ENCODE measurements at regions not wholly inside any gene's neighbourhood (a gene's known extent, or its start where the extent isn't known, plus 50 kb on each side); places are given as distances from the start of the nearest gene placed in this dataset.

GRCh38 chrX:69278031-69278687 lies 112.9 kb upstream of the PJA1 start:
- H3K9me3 ChIP-seq (ENCODE audit: control insufficient read depth in 1 of 2, insufficient read depth in 1 of 2, low read depth in 1 of 2, low read length in 2 of 2), result no peaks in the 10 kb centered on the region
- no peak overlapping the region for H3K4me2 ChIP-seq (ENCODE audit: low read length)
- no peak overlapping the region for H2AFZ ChIP-seq (ENCODE audit: low read depth, low read length, poor library complexity, severe bottlenecking)
- no peak overlapping the region for H3K9ac ChIP-seq (ENCODE audit: low read length)
- ATAC-seq (no peak), DNase-seq (ENCODE audit: low read depth, low spot score) (no peak)
- H3K36me3 ChIP-seq (ENCODE audit: control insufficient read depth in 1 of 2, insufficient read depth in 2 of 2, low read length in 2 of 2), result no peaks in the 10 kb centered on the region
- no peaks in the 10 kb centered on the region for H4K20me1 ChIP-seq (ENCODE audit: insufficient read depth)
- intact Hi-C loops (cut with micrococcal nuclease), result no loop called here
- no peaks in the 10 kb centered on the region for H3K9me2 ChIP-seq (ENCODE audit: insufficient read depth)
- H3K27me3 ChIP-seq (ENCODE audit: insufficient read depth, low read length), result no peaks in the 10 kb centered on the region
- POLR2A ChIA-PET, result no interaction called here
- RAD21 ChIA-PET (ENCODE audit: low non-redundant PET in 1 of 2, low total read pairs in 2 of 2, uncharacterized antibody in 2 of 2, unreplicated experiment in 2 of 2), result no interaction called here
- no peak overlapping the region for H3K27ac ChIP-seq (ENCODE audit: low read depth, low read length)
- CTCF ChIA-PET, result no interaction called here
- H3K79me2 ChIP-seq (ENCODE audit: insufficient read depth, low read length), result no peaks in the 10 kb centered on the region
- no peaks in the 10 kb centered on the region for H3K4me1 ChIP-seq (ENCODE audit: control insufficient read depth in 1 of 2, insufficient read depth in 2 of 2, low read length in 2 of 2)
- no TSS peak for BruUV-seq (replicated peaks)
- no peak for TF ChIP-seq SRF (IDR thresholded peaks at IDR 0.05; ENCODE audit: low read depth)
- no peak for TF ChIP-seq EZH2phosphoT487 (IDR thresholded peaks at IDR 0.05; ENCODE audit: borderline replicate concordance)
- TF ChIP-seq RAD21 (IDR thresholded peaks at IDR 0.05; ENCODE audit: low read depth), result no peak
- TF ChIP-seq, protein P1, sequence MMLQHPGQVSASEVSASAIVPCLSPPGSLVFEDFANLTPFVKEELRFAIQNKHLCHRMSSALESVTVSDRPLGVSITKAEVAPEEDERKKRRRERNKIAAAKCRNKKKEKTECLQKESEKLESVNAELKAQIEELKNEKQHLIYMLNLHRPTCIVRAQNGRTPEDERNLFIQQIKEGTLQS (IDR thresholded peaks at IDR 0.05), result no peak
- TF ChIP-seq, protein P2, sequence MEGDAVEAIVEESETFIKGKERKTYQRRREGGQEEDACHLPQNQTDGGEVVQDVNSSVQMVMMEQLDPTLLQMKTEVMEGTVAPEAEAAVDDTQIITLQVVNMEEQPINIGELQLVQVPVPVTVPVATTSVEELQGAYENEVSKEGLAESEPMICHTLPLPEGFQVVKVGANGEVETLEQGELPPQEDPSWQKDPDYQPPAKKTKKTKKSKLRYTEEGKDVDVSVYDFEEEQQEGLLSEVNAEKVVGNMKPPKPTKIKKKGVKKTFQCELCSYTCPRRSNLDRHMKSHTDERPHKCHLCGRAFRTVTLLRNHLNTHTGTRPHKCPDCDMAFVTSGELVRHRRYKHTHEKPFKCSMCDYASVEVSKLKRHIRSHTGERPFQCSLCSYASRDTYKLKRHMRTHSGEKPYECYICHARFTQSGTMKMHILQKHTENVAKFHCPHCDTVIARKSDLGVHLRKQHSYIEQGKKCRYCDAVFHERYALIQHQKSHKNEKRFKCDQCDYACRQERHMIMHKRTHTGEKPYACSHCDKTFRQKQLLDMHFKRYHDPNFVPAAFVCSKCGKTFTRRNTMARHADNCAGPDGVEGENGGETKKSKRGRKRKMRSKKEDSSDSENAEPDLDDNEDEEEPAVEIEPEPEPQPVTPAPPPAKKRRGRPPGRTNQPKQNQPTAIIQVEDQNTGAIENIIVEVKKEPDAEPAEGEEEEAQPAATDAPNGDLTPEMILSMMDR (IDR thresholded peaks at IDR 0.05 in 2 of 3, conservative IDR thresholded peaks at IDR 0.05 in 1 of 3; ENCODE audit: borderline replicate concordance in 1 of 3, insufficient read depth in 1 of 3, low read depth in 2 of 3, low read length in 2 of 3), result no peak
- TF ChIP-seq ZNF274 (IDR thresholded peaks at IDR 0.05; ENCODE audit: low read depth, low read length), result no peak
- TF ChIP-seq JUND (IDR thresholded peaks at IDR 0.05), result no peak
- no peak for TF ChIP-seq ZBTB33 (IDR thresholded peaks at IDR 0.05; ENCODE audit: extremely low read depth, insufficient replicate concordance, low read length)
- TF ChIP-seq FOSL1 (IDR thresholded peaks at IDR 0.05; ENCODE audit: low read depth), result no peak
- no peak overlapping the region for H3K4me3 ChIP-seq (replicated peaks in 1 of 2; ENCODE audit: low read depth in 1 of 2, low read length in 2 of 2)
